Activated naive CD8-positive, alpha-beta T cell treated with anti-CD3 and anti-CD28 coated beads, Interleukin-2, amount 50 U/mL, for 24 hours (primary cell): ENCODE measurements at regions not wholly inside any gene's neighbourhood (a gene's known extent, or its start where the extent isn't known, plus 50 kb on each side); places are given as distances from the start of the nearest gene placed in this dataset.
"Not testable (repeated sequence)": the region's sequence is repeated elsewhere in the genome, so short reads cannot be mapped to it uniquely, and the experiment has no call there.

ENCODE experiments used
- ATAC-seq: fragments of 150-1000 bp; cut with Tn5 transposase; one replicate; pipeline ENCODE4 v1.10.0; 2021
- DNase-seq: peaks from one replicate; pipeline ENCODE4 v3.0.0; 2021
- H3K27ac Mint-ChIP-seq: one replicate; pipeline ENCODE4 v1.8.0; 2021; ENCODE audit warnings: mild to moderate bottlenecking, mixed read lengths
- H3K27me3 Mint-ChIP-seq: one replicate; pipeline ENCODE4 v1.8.0; 2021; ENCODE audit warnings: mixed read lengths
- H3K36me3 Mint-ChIP-seq: one replicate; pipeline ENCODE4 v1.8.0; 2021; ENCODE audit warnings: low read depth, mixed read lengths
- H3K4me1 Mint-ChIP-seq: one replicate; pipeline ENCODE4 v1.8.0; 2021; ENCODE audit warnings: mixed read lengths
- H3K4me3 Mint-ChIP-seq: one replicate; pipeline ENCODE4 v1.8.0; 2021; ENCODE audit warnings: mild to moderate bottlenecking, moderate library complexity, mixed read lengths
- H3K9me3 Mint-ChIP-seq: one replicate; pipeline ENCODE4 v1.8.0; 2021; ENCODE audit warnings: mixed read lengths

DNA sequence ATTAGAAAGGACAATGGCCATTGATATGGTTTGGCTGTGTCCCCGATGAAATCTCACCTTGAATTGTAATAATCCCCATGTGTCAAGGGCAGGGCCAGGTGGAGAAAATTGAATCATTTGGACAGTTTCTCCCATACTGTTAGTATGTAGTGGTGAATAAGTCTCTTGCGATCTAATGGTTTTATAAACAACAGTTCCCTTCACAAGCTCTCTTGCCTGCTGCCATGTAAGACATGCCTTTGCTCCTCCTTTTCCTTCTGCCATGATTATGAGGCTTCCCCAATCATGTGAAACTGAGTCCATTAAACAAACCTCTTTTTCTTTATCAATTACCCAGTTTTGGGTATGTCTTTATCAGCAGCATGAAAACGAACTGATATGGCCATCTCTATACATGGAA lies 302.7 kb downstream of the SFMBT2 start:
- Mint-ChIP-seq H3K27me3 (peaks cover 6% of the 10 kb centered on the region), H3K4me3 (no peak overlapping the region)
- DNase-seq = no peak

DNA sequence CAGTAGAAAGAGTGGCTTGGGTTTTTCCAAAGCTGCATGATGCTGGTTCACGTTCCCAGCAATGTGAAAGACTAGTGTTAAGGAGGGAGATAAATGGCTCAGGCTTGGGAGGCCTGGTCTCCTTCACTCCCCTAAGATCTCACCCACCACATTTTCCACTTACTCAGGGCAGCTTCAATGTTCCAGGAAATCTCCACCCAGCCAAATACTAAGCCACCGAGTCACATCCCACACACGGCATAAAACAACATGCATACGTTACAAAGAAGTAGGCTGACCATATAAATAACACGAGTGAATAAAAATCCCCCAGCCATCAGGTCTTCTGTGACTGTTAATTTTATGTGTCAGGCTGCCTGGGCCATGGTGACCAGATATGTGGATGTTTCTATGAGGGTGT lies 303.5 kb downstream of the SFMBT2 start:
- H3K27me3 Mint-ChIP-seq = peaks cover 6% of the 10 kb centered on the region
- peaks cover 20% of the 10 kb centered on the region for H3K4me1 Mint-ChIP-seq
- no peak overlapping the region for H3K4me3 Mint-ChIP-seq
- H3K27ac Mint-ChIP-seq = peak overlapping the region; percentile 78
- ATAC-seq (peak; percentile 90), DNase-seq (peak; percentile 6)
- peaks cover 10% of the 10 kb centered on the region for H3K9me3 Mint-ChIP-seq
- no peaks in the 10 kb centered on the region for H3K36me3 Mint-ChIP-seq

More for the DNA sequence above, 302.7 kb downstream of the SFMBT2 start:
- Mint-ChIP-seq H3K4me1 (peaks cover 20% of the 10 kb centered on the region), H3K27ac (peak overlapping the region; percentile 55), H3K9me3 (peaks cover 10% of the 10 kb centered on the region), H3K36me3 (no peaks in the 10 kb centered on the region)
- no peak for ATAC-seq

DNA sequence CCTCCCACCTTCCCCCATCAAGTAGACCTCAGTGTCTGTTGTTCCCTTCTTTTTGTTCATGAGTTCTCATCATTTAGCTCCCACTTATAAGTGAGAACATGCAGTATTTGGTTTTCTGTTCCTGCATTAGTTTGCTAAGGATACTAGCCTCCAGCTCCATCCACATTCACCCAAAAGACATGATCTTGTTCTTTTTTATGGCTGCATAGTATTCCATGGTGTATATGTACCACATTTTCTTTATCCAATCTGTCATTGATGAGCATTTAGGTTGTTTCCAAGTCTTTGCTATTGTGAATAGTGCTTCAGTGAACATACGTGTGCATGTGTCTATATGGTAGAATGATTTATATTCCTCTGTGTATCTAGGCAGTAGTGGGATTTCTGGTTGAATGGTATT lies 306.5 kb downstream of the SFMBT2 start:
- not testable (repeated sequence) for H3K9me3 Mint-ChIP-seq, DNase-seq, H3K27me3 Mint-ChIP-seq, H3K27ac Mint-ChIP-seq, H3K4me3 Mint-ChIP-seq, ATAC-seq, H3K36me3 Mint-ChIP-seq
- H3K4me1 Mint-ChIP-seq = peaks cover 20% of the 10 kb centered on the region

DNA sequence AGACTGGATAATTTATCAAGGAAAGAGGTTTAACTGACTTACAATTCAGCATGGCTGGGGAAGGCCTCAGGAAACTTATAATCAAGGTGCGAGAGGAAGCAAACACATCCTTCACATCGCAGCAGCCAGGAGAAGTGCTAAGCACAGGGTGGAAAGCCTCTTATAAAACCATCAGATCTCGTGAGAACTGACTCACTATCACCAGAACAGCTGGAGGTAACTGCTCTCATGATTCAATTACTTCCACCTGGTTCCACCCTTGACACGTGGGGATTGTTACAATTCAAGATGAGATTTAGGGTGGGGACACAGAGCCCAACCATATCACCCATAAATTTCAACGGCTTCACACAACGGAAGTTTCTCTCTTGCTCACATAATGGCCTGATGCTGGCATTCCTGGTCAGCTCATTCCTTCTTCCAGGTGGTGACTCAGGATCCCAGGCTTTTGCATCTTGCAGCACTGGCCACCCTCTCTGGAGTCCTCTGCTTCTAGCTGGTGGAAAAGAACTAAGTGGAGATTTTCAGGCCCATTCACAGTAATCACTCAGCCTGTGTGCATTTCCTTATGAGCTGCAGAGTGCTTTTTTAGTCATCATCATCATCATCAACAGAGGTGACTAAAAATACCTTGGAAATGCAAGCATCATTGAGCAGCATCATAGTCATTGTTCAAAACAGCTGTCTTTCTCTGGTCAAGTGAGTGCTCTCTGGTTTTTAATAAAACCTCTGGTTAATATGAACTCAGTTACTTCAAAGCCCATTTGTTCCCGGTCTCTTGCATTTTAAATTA lies 308.1 kb downstream of the SFMBT2 start:
- peaks cover 17% of the 10 kb centered on the region for H3K4me1 Mint-ChIP-seq
- peaks cover 3% of the 10 kb centered on the region for H3K27me3 Mint-ChIP-seq
- no peak overlapping the region for H3K27ac Mint-ChIP-seq
- ATAC-seq (peak; percentile 45), DNase-seq (no peak)
- no peaks in the 10 kb centered on the region for H3K36me3 Mint-ChIP-seq
- peaks cover 5% of the 10 kb centered on the region for H3K9me3 Mint-ChIP-seq
- no peak overlapping the region for H3K4me3 Mint-ChIP-seq

DNA sequence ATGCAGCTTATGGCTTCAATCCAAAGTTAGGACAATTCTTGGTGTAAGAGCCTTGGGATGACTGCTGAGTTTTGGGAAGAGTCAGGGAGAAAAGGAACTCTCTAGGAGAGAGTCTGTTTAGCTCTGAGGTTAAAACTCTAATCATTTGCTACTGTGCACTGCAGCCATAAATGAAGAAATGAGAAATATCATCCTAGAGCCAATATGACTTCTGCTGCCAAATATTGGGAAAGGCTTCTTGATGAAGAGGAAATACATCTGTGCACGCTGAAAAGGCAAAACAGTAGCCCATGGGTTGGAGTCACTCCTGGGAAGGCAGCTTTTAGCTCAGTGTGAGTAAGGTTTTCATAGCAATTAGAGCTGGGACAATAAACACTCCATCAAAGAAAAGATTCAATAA lies 308.8 kb downstream of the SFMBT2 start:
- Mint-ChIP-seq H3K36me3 (no peaks in the 10 kb centered on the region), H3K4me3 (no peak overlapping the region), H3K27me3 (peaks cover 3% of the 10 kb centered on the region), H3K4me1 (peaks cover 11% of the 10 kb centered on the region), H3K9me3 (peaks cover 5% of the 10 kb centered on the region), H3K27ac (no peak overlapping the region)
- ATAC-seq (no peak), DNase-seq (no peak)

DNA sequence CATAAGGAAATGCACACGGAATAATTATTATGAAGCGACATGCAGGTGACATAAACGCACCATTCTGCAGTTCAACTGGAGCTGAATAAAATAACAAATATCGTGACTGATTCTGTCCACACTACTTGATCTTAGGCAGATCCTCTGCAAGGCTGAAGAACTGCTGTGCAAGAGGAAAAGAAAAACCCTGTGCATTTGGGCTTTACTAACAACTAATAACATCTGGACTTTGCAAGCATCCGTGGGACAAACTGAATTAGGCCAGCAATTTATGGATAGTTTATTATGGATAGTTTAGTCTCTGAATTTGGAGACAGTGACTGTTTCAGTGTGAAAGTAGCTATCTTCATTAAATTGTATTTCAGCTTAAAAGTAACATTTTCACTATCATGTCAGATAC lies 309.4 kb downstream of the SFMBT2 start:
- Mint-ChIP-seq H3K27ac (no peak overlapping the region), H3K36me3 (no peaks in the 10 kb centered on the region), H3K27me3 (peaks cover 3% of the 10 kb centered on the region), H3K4me1 (peaks cover 6% of the 10 kb centered on the region), H3K4me3 (no peak overlapping the region), H3K9me3 (peaks cover 5% of the 10 kb centered on the region)
- ATAC-seq (no peak), DNase-seq (no peak)

DNA sequence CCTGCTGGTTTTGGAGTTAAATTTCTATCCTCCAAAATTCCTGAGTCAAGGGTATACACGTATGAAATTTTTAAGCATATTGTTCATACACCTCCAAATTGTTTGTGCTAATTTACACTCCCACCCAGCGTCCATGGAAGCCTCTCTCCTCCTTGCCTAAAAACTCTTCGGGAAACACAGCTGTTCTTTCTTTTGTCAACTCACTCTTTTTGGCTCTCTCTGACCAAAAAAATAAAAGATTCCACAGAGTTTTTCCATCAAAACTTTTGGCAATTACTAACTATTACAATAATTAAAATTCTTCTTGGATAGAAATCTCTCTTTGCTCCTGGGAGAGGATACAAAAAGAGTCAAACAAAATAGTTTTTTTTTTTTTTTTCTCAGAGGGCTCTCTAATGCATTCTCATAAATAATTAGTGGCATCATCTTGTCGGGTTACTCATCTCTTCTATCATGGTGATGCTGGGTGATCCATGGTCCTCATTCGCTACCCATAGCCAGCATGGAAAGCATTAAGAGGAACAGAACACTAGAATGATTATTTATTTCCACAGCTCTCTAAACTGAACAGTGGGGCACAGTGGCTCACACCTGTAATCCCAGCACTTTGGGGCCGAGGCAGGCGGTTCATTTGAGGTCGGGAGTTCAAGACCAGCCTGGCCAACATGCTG lies 310.7 kb downstream of the SFMBT2 start:
- Mint-ChIP-seq H3K27me3 (peaks cover 3% of the 10 kb centered on the region), H3K4me3 (no peak overlapping the region), H3K9me3 (peaks cover 5% of the 10 kb centered on the region), H3K27ac (no peak overlapping the region), H3K36me3 (no peaks in the 10 kb centered on the region), H3K4me1 (no peaks in the 10 kb centered on the region)
- DNase-seq = no peak
- ATAC-seq = no peak

DNA sequence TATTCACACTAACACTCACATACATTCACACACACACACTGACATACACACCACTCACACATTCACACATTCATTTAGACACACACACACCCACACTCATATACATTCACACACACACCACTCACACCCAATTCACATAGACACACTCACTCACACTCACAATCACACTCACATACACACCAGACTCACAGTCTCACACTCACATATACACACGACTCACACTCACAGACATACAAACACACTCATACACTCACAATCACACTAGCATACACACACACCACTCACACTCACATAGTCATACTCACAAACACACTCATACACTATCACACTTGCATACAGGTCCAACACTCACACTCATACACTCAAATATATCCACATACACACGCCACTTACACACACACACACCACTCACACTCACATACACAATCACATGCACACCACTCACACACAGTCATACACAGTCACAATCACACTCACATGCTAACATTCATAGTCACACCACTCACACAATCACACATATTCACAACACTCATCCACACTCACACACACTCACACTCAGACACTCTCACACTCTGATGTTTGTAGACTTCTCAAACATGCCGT lies 312.6 kb downstream of the SFMBT2 start:
- no peak overlapping the region for H3K4me3 Mint-ChIP-seq
- DNase-seq = no peak
- no peak overlapping the region for H3K27ac Mint-ChIP-seq
- H3K9me3 Mint-ChIP-seq = no peaks in the 10 kb centered on the region
- no peaks in the 10 kb centered on the region for H3K36me3 Mint-ChIP-seq
- no peaks in the 10 kb centered on the region for H3K27me3 Mint-ChIP-seq
- H3K4me1 Mint-ChIP-seq = no peaks in the 10 kb centered on the region
- no peak for ATAC-seq

DNA sequence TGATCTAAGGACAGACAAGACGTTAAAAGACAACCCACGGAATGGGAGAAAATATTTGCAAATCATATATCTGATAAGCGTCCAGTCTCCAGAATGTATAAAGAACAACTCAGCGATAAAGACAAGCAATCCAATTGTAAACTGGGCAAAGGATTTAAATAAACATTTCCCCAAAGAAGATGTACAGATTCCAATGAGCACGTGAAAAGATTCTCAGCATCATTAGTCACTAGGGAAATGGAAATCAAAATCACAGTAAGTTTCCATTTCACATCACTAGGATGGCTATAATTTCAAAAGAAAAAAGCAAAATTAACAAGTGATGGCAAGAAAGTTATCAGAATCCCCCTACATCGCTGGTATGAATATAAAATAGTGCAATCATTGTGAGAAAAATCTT lies 316.1 kb downstream of the SFMBT2 start:
- H3K4me1 Mint-ChIP-seq = no peaks in the 10 kb centered on the region
- H3K27me3 Mint-ChIP-seq = peaks cover 2% of the 10 kb centered on the region
- no peak for DNase-seq
- no peaks in the 10 kb centered on the region for H3K36me3 Mint-ChIP-seq
- no peak for ATAC-seq
- no peak overlapping the region for H3K4me3 Mint-ChIP-seq
- H3K9me3 Mint-ChIP-seq = no peaks in the 10 kb centered on the region
- no peak overlapping the region for H3K27ac Mint-ChIP-seq

DNA sequence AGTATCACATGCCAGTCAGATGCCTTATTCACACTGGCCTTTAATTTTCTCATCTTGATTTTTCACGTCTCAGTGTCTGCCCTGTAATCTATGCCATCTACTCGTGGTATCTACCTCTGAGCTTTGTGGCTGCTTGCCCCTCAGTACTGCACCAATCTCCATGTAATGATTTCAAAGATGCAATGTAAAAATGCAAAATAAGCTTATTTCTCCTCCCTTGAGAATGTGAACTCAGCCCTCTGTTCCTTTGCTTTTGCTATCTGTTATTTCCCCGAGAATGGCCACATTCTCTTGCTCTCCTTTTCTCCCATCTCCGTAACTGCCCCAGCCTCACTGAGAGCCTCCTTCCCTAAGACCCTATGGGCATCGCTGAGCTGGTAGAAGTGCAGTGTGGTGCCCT lies 317.5 kb downstream of the SFMBT2 start:
- Mint-ChIP-seq H3K27ac (no peak overlapping the region), H3K4me1 (no peaks in the 10 kb centered on the region), H3K9me3 (no peaks in the 10 kb centered on the region), H3K36me3 (no peaks in the 10 kb centered on the region), H3K4me3 (no peak overlapping the region), H3K27me3 (peaks cover 2% of the 10 kb centered on the region)
- ATAC-seq (no peak), DNase-seq (no peak)

DNA sequence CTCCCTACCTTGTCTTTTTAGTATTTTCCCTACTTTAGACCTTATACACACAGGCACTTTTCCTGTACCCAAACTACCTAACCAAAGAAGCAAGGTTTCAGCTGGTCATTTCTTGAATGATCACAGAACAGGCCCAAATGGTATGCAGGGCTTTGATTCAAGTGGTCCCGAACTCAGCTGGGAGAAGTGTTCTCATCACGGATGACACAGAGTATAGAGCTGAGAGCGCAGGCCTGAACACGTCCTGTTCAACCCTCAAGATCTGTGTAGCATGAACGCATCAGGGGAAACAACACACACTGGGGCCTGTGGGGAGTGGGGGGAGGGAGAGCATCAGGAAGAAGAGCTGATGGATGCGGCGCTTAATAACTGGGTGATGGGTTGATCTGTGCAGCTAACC lies 318.2 kb downstream of the SFMBT2 start:
- no peaks in the 10 kb centered on the region for H3K9me3 Mint-ChIP-seq
- H3K36me3 Mint-ChIP-seq = no peaks in the 10 kb centered on the region
- H3K27me3 Mint-ChIP-seq = peaks cover 2% of the 10 kb centered on the region

DNA sequence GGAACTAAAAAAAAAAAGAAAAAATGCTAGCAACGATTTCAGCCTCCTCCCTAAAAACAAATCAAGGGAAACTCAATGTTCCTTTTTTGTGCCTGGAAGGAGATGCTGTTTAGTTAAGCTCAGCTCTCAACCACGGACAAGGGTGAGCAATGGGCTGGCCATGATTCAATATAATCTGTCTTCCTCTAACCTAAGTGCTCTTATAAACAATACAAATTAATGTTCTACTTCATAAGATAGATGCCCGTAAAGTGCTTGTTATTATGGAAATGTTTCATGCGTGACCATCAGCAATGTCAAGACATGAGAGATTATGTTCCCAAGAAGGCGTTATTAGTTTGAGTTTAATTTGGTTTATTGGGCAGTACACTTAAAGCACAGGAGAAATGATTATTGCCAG lies 320.3 kb downstream of the SFMBT2 start:
- H3K36me3 Mint-ChIP-seq = no peaks in the 10 kb centered on the region
- H3K27ac Mint-ChIP-seq = no peak overlapping the region
- ATAC-seq (no peak), DNase-seq (no peak)
- peaks cover 2% of the 10 kb centered on the region for H3K27me3 Mint-ChIP-seq
- no peak overlapping the region for H3K4me3 Mint-ChIP-seq
- no peaks in the 10 kb centered on the region for H3K9me3 Mint-ChIP-seq
- no peaks in the 10 kb centered on the region for H3K4me1 Mint-ChIP-seq

More for the DNA sequence above, 318.2 kb downstream of the SFMBT2 start:
- Mint-ChIP-seq H3K4me3 (no peak overlapping the region), H3K27ac (no peak overlapping the region), H3K4me1 (no peaks in the 10 kb centered on the region)
- DNase-seq (no peak), ATAC-seq (no peak)

DNA sequence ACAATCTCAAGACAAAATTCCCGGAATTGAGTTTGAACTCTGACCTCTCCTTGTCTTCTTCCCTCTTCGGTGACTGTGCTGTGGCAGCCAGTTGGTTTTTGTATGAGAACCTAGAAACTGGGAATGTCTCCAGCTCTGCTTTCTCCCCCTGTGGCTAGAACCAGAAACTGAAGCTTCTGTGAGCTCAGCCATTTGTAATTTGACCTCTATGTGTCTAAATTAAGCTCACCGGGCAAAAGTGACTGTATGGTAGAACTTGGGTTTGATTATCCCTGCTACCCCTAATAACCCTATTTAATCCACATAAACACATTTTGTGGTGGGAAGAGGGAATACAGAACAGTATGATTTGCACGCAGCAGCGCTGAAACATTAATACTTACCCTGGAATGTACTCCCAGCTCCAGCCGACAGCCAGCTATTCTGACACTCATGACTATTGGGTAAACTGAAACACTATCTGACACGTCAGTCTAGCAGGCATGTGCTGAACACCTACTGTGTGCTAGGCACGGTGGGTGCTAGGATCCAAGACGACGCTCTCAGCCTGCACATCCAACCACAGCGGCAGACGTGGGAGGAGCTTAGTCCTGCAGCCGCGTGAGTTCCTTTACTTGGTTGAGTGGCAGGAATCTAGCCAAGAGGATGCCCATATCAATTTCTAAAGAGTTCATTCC lies 324.8 kb downstream of the SFMBT2 start:
- Mint-ChIP-seq H3K36me3 (no peaks in the 10 kb centered on the region), H3K4me1 (no peaks in the 10 kb centered on the region), H3K9me3 (no peaks in the 10 kb centered on the region), H3K4me3 (no peak overlapping the region), H3K27me3 (peaks cover 9% of the 10 kb centered on the region), H3K27ac (no peak overlapping the region)
- ATAC-seq = no peak
- DNase-seq = no peak

DNA sequence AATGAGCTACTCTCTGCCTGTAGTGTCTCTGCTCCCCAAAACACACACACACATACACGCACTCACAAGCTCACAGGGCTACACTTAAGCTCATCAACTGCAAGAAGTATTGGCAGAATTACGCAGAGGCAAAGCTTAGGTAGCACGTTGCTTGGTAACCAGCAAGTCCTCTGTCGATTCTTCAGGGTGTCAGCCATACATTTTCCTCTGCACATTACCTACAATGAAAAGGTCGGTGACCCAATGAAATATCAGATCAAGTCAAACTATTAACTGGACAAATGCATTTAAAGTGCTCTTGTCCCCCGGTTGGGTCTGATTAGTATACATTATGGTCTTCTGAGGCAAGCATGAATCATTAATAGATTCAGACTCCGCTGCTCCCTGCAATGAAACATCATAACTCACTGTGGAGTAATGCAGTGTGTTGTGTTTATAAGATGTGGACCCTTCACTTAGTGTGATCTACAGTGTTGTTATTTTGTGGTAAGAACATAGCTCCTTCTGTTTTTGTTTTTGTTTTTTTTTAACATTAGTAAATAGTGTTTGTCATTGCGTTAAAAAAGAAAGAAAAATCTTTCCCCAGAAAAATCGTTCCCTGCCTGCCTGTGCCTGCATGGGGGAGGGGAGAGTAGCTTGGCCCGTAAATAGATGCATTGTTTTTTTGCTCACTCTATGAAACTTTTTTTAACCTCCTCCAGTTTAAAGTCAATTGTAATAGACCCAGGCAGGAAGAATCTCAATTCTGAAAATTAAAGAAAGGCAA lies 325.5 kb downstream of the SFMBT2 start:
- no peaks in the 10 kb centered on the region for H3K4me1 Mint-ChIP-seq
- no peaks in the 10 kb centered on the region for H3K36me3 Mint-ChIP-seq
- H3K4me3 Mint-ChIP-seq = no peak overlapping the region
- no peak for ATAC-seq
- H3K9me3 Mint-ChIP-seq = no peaks in the 10 kb centered on the region
- H3K27ac Mint-ChIP-seq = no peak overlapping the region
- no peak for DNase-seq
- H3K27me3 Mint-ChIP-seq = peaks cover 10% of the 10 kb centered on the region
